Neural cell (in vitro differentiated cells): ENCODE measurements at regions not wholly inside any gene's neighbourhood (a gene's known extent, or its start where the extent isn't known, plus 50 kb on each side); places are given as distances from the start of the nearest gene placed in this dataset.

Source experiments
- H2AFZ ChIP-seq: fragments of 200-600, 300-800 bp; sonication (generic), shearing (Covaris generic); 2 replicates; pipeline ENCODE4 v1.6.0; 2014; ENCODE audit warnings: low read depth, mild to moderate bottlenecking, antibody characterized with exemption, low read length, moderate library complexity
- H3F3A ChIP-seq: fragments of 200-600 bp; shearing (Covaris generic); 2 replicates; pipeline ENCODE4 v1.6.1; 2016; ENCODE audit warnings: mild to moderate bottlenecking, moderate library complexity, mixed read lengths, antibody characterized with exemption, low read length; ENCODE audit not compliant: insufficient read depth, poor library complexity, severe bottlenecking
- H3K27ac ChIP-seq: fragments of 200-600, 300-800 bp; sonication (generic), shearing (Covaris generic); 2 replicates; pipeline ENCODE4 v1.5.1; 2014; ENCODE audit warnings: mild to moderate bottlenecking, low read length, moderate library complexity
- H3K27me3 ChIP-seq: fragments of 300-800, 200-600 bp; sonication (generic), shearing (Covaris generic); 2 replicates; pipeline ENCODE4 v1.6.0; 2014; ENCODE audit warnings: mild to moderate bottlenecking, low read depth, low read length, moderate library complexity; ENCODE audit not compliant: insufficient read depth
- H3K36me3 ChIP-seq: fragments of 300-800, 200-600 bp; sonication (generic), shearing (Covaris generic); 2 replicates; pipeline ENCODE4 v1.5.1; 2014; ENCODE audit warnings: mild to moderate bottlenecking, antibody characterized with exemption, low read length, moderate library complexity; ENCODE audit not compliant: insufficient read depth
- H3K4me2 ChIP-seq: fragments of 300-800, 200-600 bp; sonication (generic), shearing (Covaris generic); 2 replicates; pipeline ENCODE4 v1.6.0; 2014; ENCODE audit warnings: mild to moderate bottlenecking, low read length
- H3K4me3 ChIP-seq: fragments of 300-800, 200-600 bp; sonication (generic), shearing (Covaris generic); 2 replicates; pipeline ENCODE4 v1.5.1; 2014; ENCODE audit warnings: mild to moderate bottlenecking, low read length, moderate library complexity
- H3K79me2 ChIP-seq: fragments of 200-600 bp; shearing (Covaris generic); replicated peaks from 2 replicates; pipeline ENCODE4 v1.6.0; 2014; ENCODE audit warnings: mild to moderate bottlenecking, low read length, moderate library complexity; ENCODE audit not compliant: insufficient read depth
- H3K9ac ChIP-seq: fragments of 300-800, 200-600 bp; sonication (generic), shearing (Covaris generic); 2 replicates; pipeline ENCODE4 v1.6.1; 2016; ENCODE audit warnings: mild to moderate bottlenecking, low read length, mixed read lengths
- H3K9me2 ChIP-seq: fragments of 200-600 bp; shearing (Covaris generic); 2 replicates; pipeline ENCODE4 v1.6.1; 2016; ENCODE audit warnings: mild to moderate bottlenecking, low read length, mixed read lengths; ENCODE audit not compliant: insufficient read depth
- H3K9me3 ChIP-seq: fragments of 200-600, 300-800 bp; sonication (generic), shearing (Covaris generic); 2 replicates; pipeline ENCODE4 v1.6.1; 2016; ENCODE audit warnings: mild to moderate bottlenecking, mixed run types, low read length, moderate library complexity, mixed read lengths
- H4K20me1 ChIP-seq: fragments of 200-600 bp; shearing (Covaris generic); 2 replicates; pipeline ENCODE4 v1.6.1; 2016; ENCODE audit warnings: mild to moderate bottlenecking, mixed run types; ENCODE audit not compliant: insufficient read depth
- CTCF ChIP-seq: fragments of 450-650 bp; IDR thresholded peaks from 2 replicates; pipeline ENCODE4 v1.5.1; 2014; ENCODE audit warnings: antibody characterized with exemption, mild to moderate bottlenecking, moderate library complexity; ENCODE audit not compliant: poor library complexity, severe bottlenecking
- EP300 ChIP-seq: fragments of 450-650 bp; conservative IDR thresholded peaks from 2 replicates; pipeline ENCODE4 v1.6.1; 2014; ENCODE audit warnings: antibody characterized with exemption, mild to moderate bottlenecking, moderate library complexity; ENCODE audit not compliant: poor library complexity, severe bottlenecking
- EZH2 ChIP-seq: fragments of 200-600, 300-800 bp; shearing (Covaris generic), sonication (generic); IDR thresholded peaks from 2 replicates; pipeline ENCODE4 v1.6.1; 2014; ENCODE audit warnings: antibody characterized with exemption, low read length, borderline replicate concordance, mild to moderate bottlenecking; ENCODE audit not compliant: insufficient read depth, poor library complexity, severe bottlenecking
- MXI1 ChIP-seq: fragments of 450-650 bp; conservative IDR thresholded peaks from 2 replicates; pipeline ENCODE4 v1.6.1; 2014; ENCODE audit warnings: antibody characterized with exemption, mild to moderate bottlenecking; ENCODE audit not compliant: poor library complexity, severe bottlenecking
- POLR2AphosphoS5 ChIP-seq: IDR thresholded peaks from 2 replicates; pipeline ENCODE4 v1.6.1; 2012
- RAD21 ChIP-seq: fragments of 450-650 bp; conservative IDR thresholded peaks from 2 replicates; pipeline ENCODE4 v1.6.1; 2014; ENCODE audit warnings: antibody characterized with exemption, mild to moderate bottlenecking, moderate library complexity
- REST ChIP-seq: IDR thresholded peaks from 2 replicates; pipeline ENCODE4 v1.6.1; 2012; ENCODE audit warnings: borderline replicate concordance
- SMC3 ChIP-seq: fragments of 450-650 bp; conservative IDR thresholded peaks from 2 replicates; pipeline ENCODE4 v1.6.1; 2014; ENCODE audit warnings: antibody characterized with exemption, mild to moderate bottlenecking, moderate library complexity; ENCODE audit not compliant: poor library complexity
- TAF1 ChIP-seq: IDR thresholded peaks from 2 replicates; pipeline ENCODE4 v1.6.1; 2012; ENCODE audit warnings: low read depth

DNA sequence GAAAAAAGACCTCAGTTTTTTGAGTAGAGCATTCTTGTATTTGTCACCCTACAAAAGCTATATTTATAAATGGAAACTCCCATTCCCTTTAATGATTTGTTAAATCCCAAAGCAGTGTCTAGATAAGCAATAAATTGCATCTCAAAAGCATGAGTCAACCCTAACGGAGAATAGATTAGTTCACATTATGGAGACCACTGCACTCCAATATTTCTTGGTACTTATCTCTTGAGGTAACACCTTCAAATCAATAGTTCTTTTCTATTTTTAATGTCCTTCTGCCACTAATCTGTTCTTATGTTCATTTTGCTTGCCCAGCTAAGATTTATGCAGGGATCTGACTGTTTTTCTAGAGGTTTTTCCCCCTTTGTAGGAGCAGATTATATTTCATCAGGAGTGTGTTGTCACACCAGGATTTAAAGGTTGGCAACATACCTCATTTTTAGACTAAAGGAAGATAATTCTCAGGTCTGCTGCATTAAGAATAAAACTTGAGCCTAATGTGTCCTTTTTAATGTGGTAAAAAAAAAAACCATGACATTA lies 91.4 kb upstream of the ADGRG2 start:
- H3K4me3 ChIP-seq, result no peak overlapping the region
- H3K9ac ChIP-seq, result no peak overlapping the region
- no peaks in the 10 kb centered on the region for H3K9me3 ChIP-seq
- no peak overlapping the region for H3K4me2 ChIP-seq
- no peaks in the 10 kb centered on the region for H3K36me3 ChIP-seq
- H3K9me2 ChIP-seq, result no peaks in the 10 kb centered on the region
- H3K79me2 ChIP-seq, result no peaks in the 10 kb centered on the region
- H3K27me3 ChIP-seq, result no peaks in the 10 kb centered on the region
- no peaks in the 10 kb centered on the region for H4K20me1 ChIP-seq
- no peak overlapping the region for H3K27ac ChIP-seq
- no peak for TF ChIP-seq RAD21
- TF ChIP-seq CTCF, result no peak
- no peak for TF ChIP-seq REST
- no peak for TF ChIP-seq POLR2AphosphoS5
- TF ChIP-seq EP300, result no peak
- no peak for TF ChIP-seq TAF1
- H2AFZ ChIP-seq, result no peak overlapping the region
- H3F3A ChIP-seq, result no peaks in the 10 kb centered on the region

DNA sequence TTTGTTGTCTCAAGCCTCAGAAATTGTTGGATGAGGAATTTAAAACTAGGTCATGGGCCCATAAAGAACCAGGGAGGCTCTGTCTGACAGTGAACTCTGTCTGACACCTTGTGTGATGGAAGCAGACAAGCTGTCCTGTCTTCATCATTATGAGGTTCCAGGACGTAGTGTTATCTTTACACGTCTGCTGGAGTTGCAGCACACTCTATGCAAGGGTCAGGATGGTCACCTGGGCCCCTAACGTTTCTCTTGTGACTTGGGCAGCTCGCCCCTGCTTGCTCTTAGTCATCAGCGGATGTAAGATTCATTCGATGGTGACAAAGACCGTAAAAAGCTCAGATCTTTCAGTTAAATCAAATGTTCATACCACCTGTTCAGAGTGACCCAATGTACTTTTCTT lies 92.0 kb upstream of the ADGRG2 start:
- H3K27me3 ChIP-seq, result no peaks in the 10 kb centered on the region
- no peaks in the 10 kb centered on the region for H3K79me2 ChIP-seq
- no peaks in the 10 kb centered on the region for H3F3A ChIP-seq
- H3K4me2 ChIP-seq, result no peak overlapping the region
- H3K9me3 ChIP-seq, result no peaks in the 10 kb centered on the region
- no peaks in the 10 kb centered on the region for H3K36me3 ChIP-seq
- H3K9ac ChIP-seq, result no peak overlapping the region
- H4K20me1 ChIP-seq, result no peaks in the 10 kb centered on the region
- no peak overlapping the region for H3K27ac ChIP-seq
- no peak overlapping the region for H2AFZ ChIP-seq
- TF ChIP-seq TAF1 (no peak), EZH2 (no peak), SMC3 (no peak), POLR2AphosphoS5 (no peak), MXI1 (no peak), RAD21 (no peak)
- no peak overlapping the region for H3K4me3 ChIP-seq
- no peaks in the 10 kb centered on the region for H3K9me2 ChIP-seq

GRCh38 chrX:19225909-19226308 lies 103.6 kb upstream of the ADGRG2 start:
- no peaks in the 10 kb centered on the region for H3F3A ChIP-seq
- no peaks in the 10 kb centered on the region for H3K9me2 ChIP-seq
- H3K27ac ChIP-seq, result no peak overlapping the region
- H3K9ac ChIP-seq, result no peak overlapping the region
- H3K4me3 ChIP-seq, result no peak overlapping the region
- no peaks in the 10 kb centered on the region for H3K79me2 ChIP-seq
- no peaks in the 10 kb centered on the region for H3K9me3 ChIP-seq
- H3K36me3 ChIP-seq, result no peaks in the 10 kb centered on the region
- TF ChIP-seq MXI1, result no peak
- TF ChIP-seq RAD21, result peak; percentile 30
- TF ChIP-seq EZH2, result no peak
- TF ChIP-seq REST, result no peak
- peak; percentile 34 for TF ChIP-seq SMC3
- no peak for TF ChIP-seq TAF1
- TF ChIP-seq CTCF, result no peak
- H4K20me1 ChIP-seq, result no peaks in the 10 kb centered on the region
- H3K4me2 ChIP-seq, result no peak overlapping the region
- no peaks in the 10 kb centered on the region for H3K27me3 ChIP-seq
- no peak overlapping the region for H2AFZ ChIP-seq
